ENCODE measurements at regions not wholly inside any gene's neighbourhood (a gene's known extent, or its start where the extent isn't known, plus 50 kb on each side); places are given as distances from the start of the nearest gene placed in this dataset.

GRCh38 chr15:45884755-45885445 is 250.1 kb downstream of the SQOR start (continued):
- TF ChIP-seq ZNF646 (CRISPR knock-in tag; IDR thresholded peaks at IDR 0.05) (no peak), CCAR2 (optimal IDR thresholded peaks at IDR 0.05; ENCODE audit: low read depth, low read length) (no peak), KLF6 (CRISPR knock-in tag; IDR thresholded peaks at IDR 0.05) (no peak), FOXO1 (CRISPR knock-in tag; IDR thresholded peaks at IDR 0.05) (no peak)

GRCh38 chr15:45885801-45886200 is 251.0 kb downstream of the SQOR start:
- H3K36me3 ChIP-seq (replicated peaks in 1 of 2; ENCODE audit: control insufficient read depth in 1 of 2, insufficient read depth in 2 of 2, low read length in 2 of 2): no peaks in the 10 kb centered on the region
- no peaks in the 10 kb centered on the region for H4K20me1 ChIP-seq (ENCODE audit: insufficient read depth, low read length)
- FAIRE-seq (no peak), ATAC-seq (peak; percentile 56), DNase-seq (ENCODE audit: low spot score) (no peak)
- POLR2A ChIA-PET: no interaction called here
- no TSS peak for BruUV-seq (replicated peaks)
- H3K9ac ChIP-seq (ENCODE audit: insufficient read depth, low read depth, low read length): no peak overlapping the region
- H3K4me1 ChIP-seq (ENCODE audit: insufficient read depth, low read length): no peaks in the 10 kb centered on the region
- H3K27ac ChIP-seq (ENCODE audit: extremely low read length, insufficient read depth, low read length): no peak overlapping the region
- no peak overlapping the region for H2AFZ ChIP-seq (ENCODE audit: low read length)
- H3K79me2 ChIP-seq (ENCODE audit: insufficient read depth, low read length): no peaks in the 10 kb centered on the region
- CTCF ChIA-PET (ENCODE audit: low intra/inter-chr PET ratio, low total read pairs): no interaction called here
- H3K27me3 ChIP-seq (ENCODE audit: control insufficient read depth in 1 of 2, insufficient read depth in 2 of 2, low read length in 2 of 2): no peaks in the 10 kb centered on the region
- no peak overlapping the region for H3K4me2 ChIP-seq (ENCODE audit: low read depth, low read length)
- in situ Hi-C loops (cut with HindIII; ENCODE audit: extremely low pct_ligation_motif_present, low pct_unique_long_range_greater_than_20kb) (no loop called here), intact Hi-C loops (cut with micrococcal nuclease; ENCODE audit: unreplicated experiment) (no loop called here)
- H3K4me3 ChIP-seq (replicated peaks in 1 of 3; ENCODE audit: insufficient read depth in 1 of 3, low read depth in 2 of 3, low read length in 3 of 3): no peak overlapping the region
- H3K9me3 ChIP-seq (ENCODE audit: low read length): no peaks in the 10 kb centered on the region
- TF ChIP-seq CTCF (CRISPR knock-in tag; IDR thresholded peaks at IDR 0.05) (peak; percentile 41), MNT (IDR thresholded peaks at IDR 0.05) (no peak), ZNF574 (CRISPR knock-in tag; IDR thresholded peaks at IDR 0.05) (peak; percentile 47)
- WGBS (ENCODE audit: low lambda C conversion rate): 70% methylated on average over 7 of the region's 21 CpGs
